ENCODE measurements at regions not wholly inside any gene's neighbourhood (a gene's known extent, or its start where the extent isn't known, plus 50 kb on each side); places are given as distances from the start of the nearest gene placed in this dataset.

DNA sequence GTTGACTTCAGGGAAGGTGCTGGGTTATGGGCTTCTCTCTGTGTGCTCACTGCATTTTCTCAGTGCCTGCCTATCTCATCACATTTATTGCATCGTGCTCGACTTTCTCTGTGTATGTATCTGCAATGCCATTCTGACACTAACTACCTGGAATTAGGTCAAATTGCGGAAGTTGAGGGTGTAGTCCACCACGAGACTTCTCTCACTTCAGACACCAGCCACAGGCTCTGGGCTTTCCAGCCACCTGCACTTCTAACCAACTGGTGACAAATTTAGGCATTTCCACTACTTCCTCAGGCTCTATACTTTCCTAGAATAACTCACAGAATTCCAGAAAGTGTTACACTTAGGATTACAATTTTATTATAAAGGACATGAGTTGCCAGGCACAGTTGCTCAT is 188.6 kb upstream of the ZNF608 start:
- H3K9ac ChIP-seq (ENCODE audit: insufficient read depth, low read depth, low read length), result no peak overlapping the region
- H3K4me3 ChIP-seq (replicated peaks in 1 of 3; ENCODE audit: insufficient read depth in 1 of 3, low read depth in 2 of 3, low read length in 3 of 3), result no peak overlapping the region
- H2AFZ ChIP-seq (ENCODE audit: low read length), result no peak overlapping the region
- H3K79me2 ChIP-seq (ENCODE audit: insufficient read depth, low read length), result no peaks in the 10 kb centered on the region
- no peak overlapping the region for H3K4me2 ChIP-seq (ENCODE audit: low read depth, low read length)
- POLR2A ChIA-PET, result no interaction called here
- DNase-seq (ENCODE audit: low spot score) (no peak), ATAC-seq (no peak), FAIRE-seq (no peak)
- no peaks in the 10 kb centered on the region for H3K9me3 ChIP-seq (ENCODE audit: low read length)
- H4K20me1 ChIP-seq (ENCODE audit: insufficient read depth, low read length), result no peaks in the 10 kb centered on the region
- 20% methylated on average over 4 of the region's 4 CpGs for WGBS (ENCODE audit: low lambda C conversion rate)
- TF ChIP-seq ZNF34 (CRISPR knock-in tag; IDR thresholded peaks at IDR 0.05; ENCODE audit: borderline replicate concordance), result no peak
- TF ChIP-seq RBFOX2 (IDR thresholded peaks at IDR 0.05; ENCODE audit: low read depth, low read length), result no peak
- in situ Hi-C loops (cut with HindIII; ENCODE audit: extremely low pct_ligation_motif_present, low pct_unique_long_range_greater_than_20kb) (no loop called here), intact Hi-C loops (cut with micrococcal nuclease; ENCODE audit: unreplicated experiment) (no loop called here)
- no peaks in the 10 kb centered on the region for H3K4me1 ChIP-seq (ENCODE audit: insufficient read depth, low read length)
- BruUV-seq (replicated peaks), result no TSS peak
- no peak overlapping the region for H3K27ac ChIP-seq (ENCODE audit: extremely low read length, insufficient read depth, low read length)
- H3K27me3 ChIP-seq (ENCODE audit: control insufficient read depth in 1 of 2, insufficient read depth in 2 of 2, low read length in 2 of 2), result no peaks in the 10 kb centered on the region
- no peaks in the 10 kb centered on the region for H3K36me3 ChIP-seq (replicated peaks in 1 of 2; ENCODE audit: control insufficient read depth in 1 of 2, insufficient read depth in 2 of 2, low read length in 2 of 2)
- CTCF ChIA-PET (ENCODE audit: low intra/inter-chr PET ratio, low total read pairs), result no interaction called here

DNA sequence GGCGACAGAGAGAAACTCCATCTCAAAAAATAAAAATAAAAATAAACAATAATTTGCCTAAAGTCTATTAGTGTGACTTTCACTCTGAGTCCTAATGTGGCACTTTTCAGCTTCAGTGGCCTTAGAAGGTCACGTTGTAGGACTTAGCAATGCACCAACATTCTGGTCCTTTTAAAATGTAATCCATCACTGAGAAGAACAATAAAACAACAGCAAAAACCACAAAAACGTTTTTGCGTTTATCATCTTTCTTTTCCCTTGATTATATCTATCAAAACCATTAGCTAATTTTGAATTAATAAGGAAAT is 190.1 kb upstream of the ZNF608 start:
- no peaks in the 10 kb centered on the region for H3K79me2 ChIP-seq (ENCODE audit: insufficient read depth, low read length)
- no peak overlapping the region for H3K4me3 ChIP-seq (replicated peaks in 1 of 3; ENCODE audit: insufficient read depth in 1 of 3, low read depth in 2 of 3, low read length in 3 of 3)
- H4K20me1 ChIP-seq (ENCODE audit: insufficient read depth, low read length), result no peaks in the 10 kb centered on the region
- CTCF ChIA-PET (ENCODE audit: low intra/inter-chr PET ratio, low total read pairs), result no interaction called here
- no peak for ATAC-seq
- H2AFZ ChIP-seq (ENCODE audit: low read length), result no peak overlapping the region
- H3K4me1 ChIP-seq (ENCODE audit: insufficient read depth, low read length), result no peaks in the 10 kb centered on the region
- no peak for DNase-seq (ENCODE audit: low spot score)
- intact Hi-C loops (cut with micrococcal nuclease; ENCODE audit: unreplicated experiment) (no loop called here), in situ Hi-C loops (cut with HindIII; ENCODE audit: extremely low pct_ligation_motif_present, low pct_unique_long_range_greater_than_20kb) (no loop called here)
- BruUV-seq (replicated peaks), result no TSS peak
- no peak overlapping the region for H3K9ac ChIP-seq (ENCODE audit: insufficient read depth, low read depth, low read length)
- POLR2A ChIA-PET, result no interaction called here
- no peak for FAIRE-seq
- H3K4me2 ChIP-seq (ENCODE audit: low read depth, low read length), result no peak overlapping the region
- H3K36me3 ChIP-seq (replicated peaks in 1 of 2; ENCODE audit: control insufficient read depth in 1 of 2, insufficient read depth in 2 of 2, low read length in 2 of 2), result no peaks in the 10 kb centered on the region
- TF ChIP-seq, protein P1, sequence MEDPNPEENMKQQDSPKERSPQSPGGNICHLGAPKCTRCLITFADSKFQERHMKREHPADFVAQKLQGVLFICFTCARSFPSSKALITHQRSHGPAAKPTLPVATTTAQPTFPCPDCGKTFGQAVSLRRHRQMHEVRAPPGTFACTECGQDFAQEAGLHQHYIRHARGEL (CRISPR knock-in tag; IDR thresholded peaks at IDR 0.05), result no peak
- no peak for TF ChIP-seq SOX6 (IDR thresholded peaks at IDR 0.05)
- TF ChIP-seq SOX6 (CRISPR knock-in tag; IDR thresholded peaks at IDR 0.05), result no peak
- TF ChIP-seq YY1 (IDR thresholded peaks at IDR 0.05; ENCODE audit: insufficient read depth, insufficient replicate concordance, low read depth, low read length), result no peak
- TF ChIP-seq NCOA2 (CRISPR knock-in tag; IDR thresholded peaks at IDR 0.05), result no peak
- TF ChIP-seq AGO1 (IDR thresholded peaks at IDR 0.05; ENCODE audit: low read depth, low read length, poor library complexity, severe bottlenecking), result no peak
- TF ChIP-seq ZNF614 (CRISPR knock-in tag; IDR thresholded peaks at IDR 0.05; ENCODE audit: borderline replicate concordance), result no peak
- no peak for TF ChIP-seq ARNTL (CRISPR knock-in tag; IDR thresholded peaks at IDR 0.05)
- H3K9me3 ChIP-seq (ENCODE audit: low read length), result no peaks in the 10 kb centered on the region
- WGBS (ENCODE audit: low lambda C conversion rate), result 36% methylated on average over 4 of the region's 4 CpGs
- no peak overlapping the region for H3K27ac ChIP-seq (ENCODE audit: extremely low read length, insufficient read depth, low read length)
- no peaks in the 10 kb centered on the region for H3K27me3 ChIP-seq (ENCODE audit: control insufficient read depth in 1 of 2, insufficient read depth in 2 of 2, low read length in 2 of 2)

All from HepG2 (cell line).